ENCODE measurements at regions not wholly inside any gene's neighbourhood (a gene's known extent, or its start where the extent isn't known, plus 50 kb on each side); places are given as distances from the start of the nearest gene placed in this dataset.

GRCh38 chr12:115672506-115673080, 604.9 kb downstream of the MED13L start:
- TF ChIP-seq, protein P1, sequence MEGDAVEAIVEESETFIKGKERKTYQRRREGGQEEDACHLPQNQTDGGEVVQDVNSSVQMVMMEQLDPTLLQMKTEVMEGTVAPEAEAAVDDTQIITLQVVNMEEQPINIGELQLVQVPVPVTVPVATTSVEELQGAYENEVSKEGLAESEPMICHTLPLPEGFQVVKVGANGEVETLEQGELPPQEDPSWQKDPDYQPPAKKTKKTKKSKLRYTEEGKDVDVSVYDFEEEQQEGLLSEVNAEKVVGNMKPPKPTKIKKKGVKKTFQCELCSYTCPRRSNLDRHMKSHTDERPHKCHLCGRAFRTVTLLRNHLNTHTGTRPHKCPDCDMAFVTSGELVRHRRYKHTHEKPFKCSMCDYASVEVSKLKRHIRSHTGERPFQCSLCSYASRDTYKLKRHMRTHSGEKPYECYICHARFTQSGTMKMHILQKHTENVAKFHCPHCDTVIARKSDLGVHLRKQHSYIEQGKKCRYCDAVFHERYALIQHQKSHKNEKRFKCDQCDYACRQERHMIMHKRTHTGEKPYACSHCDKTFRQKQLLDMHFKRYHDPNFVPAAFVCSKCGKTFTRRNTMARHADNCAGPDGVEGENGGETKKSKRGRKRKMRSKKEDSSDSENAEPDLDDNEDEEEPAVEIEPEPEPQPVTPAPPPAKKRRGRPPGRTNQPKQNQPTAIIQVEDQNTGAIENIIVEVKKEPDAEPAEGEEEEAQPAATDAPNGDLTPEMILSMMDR (conservative IDR thresholded peaks at IDR 0.05), result no peak
- TF ChIP-seq ZFX (IDR thresholded peaks at IDR 0.05), result no peak

All from C4-2B (cell line).